Mucosa of descending colon (tissue), 3 donors: ENCODE measurements at regions not wholly inside any gene's neighbourhood (a gene's known extent, or its start where the extent isn't known, plus 50 kb on each side); places are given as distances from the start of the nearest gene placed in this dataset.
"Not testable (repeated sequence)": the region's sequence is repeated elsewhere in the genome, so short reads cannot be mapped to it uniquely, and the experiment has no call there.

Source experiments
- ATAC-seq: fragments of 200-7000 bp; cut with Tn5 transposase; one replicate; pipeline ENCODE4 v1.9.1; 2020; ENCODE audit warnings: mild to moderate bottlenecking, moderate library complexity
- DNase-seq, 3 donors: peaks; one replicate each; pipeline ENCODE4 v3.0.0-alpha.2; 2020
- H3K36me3 ChIP-seq: fragments of 200-600 bp; one replicate; pipeline ENCODE4 v1.8.0; 2021; ENCODE audit warnings: low read depth, mild to moderate bottlenecking
- H3K4me1 ChIP-seq: fragments of 200-600 bp; one replicate; pipeline ENCODE4 v1.8.0; 2021; ENCODE audit warnings: low read depth, mild to moderate bottlenecking
- H3K4me3 ChIP-seq: fragments of 200-600 bp; one replicate; pipeline ENCODE4 v1.8.0; 2021; ENCODE audit warnings: mild to moderate bottlenecking
- H3K9me3 ChIP-seq: fragments of 200-600 bp; one replicate; pipeline ENCODE4 v1.8.0; 2021; ENCODE audit warnings: mild to moderate bottlenecking
- intact Hi-C, 2 donors: fragments of 100-400 bp; cut with DNase I in 1 of 2; cut with micrococcal nuclease in 1 of 2; formaldehyde crosslinking; loops; one replicate each; pipeline versions ENCODE4 v1.11.0 to v1.11.1; 2022; cut with DNase I, micrococcal nuclease
- donor health status: DM: no; HTN: no; CAD: no; lungs with moderate emphysema.
- donor health status: DM: no; HTN: no; CAD: no.
- donor health status: DM: no; HTN: yes; CAD: no.

GRCh38 chr22:38375784-38376183, 58.6 kb upstream of the CSNK1E start:
- H3K36me3 ChIP-seq, H3K4me3 ChIP-seq, ATAC-seq, DNase-seq, intact Hi-C loops, H3K4me1 ChIP-seq, H3K9me3 ChIP-seq: not testable (repeated sequence)

DNA sequence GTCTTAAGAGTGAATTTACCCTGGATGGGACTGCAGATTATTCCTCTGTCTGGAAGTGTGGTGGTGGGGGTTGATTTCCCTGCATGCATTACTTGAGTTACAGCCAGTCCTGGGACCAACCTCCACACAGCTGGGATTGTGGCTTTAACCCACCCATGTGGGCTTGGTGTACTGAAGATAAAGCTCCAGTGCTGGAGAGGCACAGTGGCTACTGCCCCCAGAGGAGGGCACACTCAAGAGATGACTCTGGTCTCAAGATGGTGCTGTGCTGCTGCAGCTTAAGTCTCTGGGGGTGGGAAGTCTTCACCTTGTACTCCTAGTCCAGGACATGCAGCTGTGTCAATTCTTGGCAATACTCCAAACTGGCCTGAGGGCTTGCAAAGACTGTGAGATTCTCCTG, 57.8 kb upstream of the CSNK1E start:
- ATAC-seq, intact Hi-C loops: not testable (repeated sequence)

GRCh38 chr22:38374433-38374831, 57.2 kb upstream of the CSNK1E start:
- H3K4me1 ChIP-seq, H3K4me3 ChIP-seq, H3K36me3 ChIP-seq, ATAC-seq, DNase-seq, H3K9me3 ChIP-seq, intact Hi-C loops: not testable (repeated sequence)

More for the DNA sequence above, 57.8 kb upstream of the CSNK1E start:
- H3K4me3 ChIP-seq, H3K36me3 ChIP-seq, DNase-seq, H3K9me3 ChIP-seq, H3K4me1 ChIP-seq: not testable (repeated sequence)

DNA sequence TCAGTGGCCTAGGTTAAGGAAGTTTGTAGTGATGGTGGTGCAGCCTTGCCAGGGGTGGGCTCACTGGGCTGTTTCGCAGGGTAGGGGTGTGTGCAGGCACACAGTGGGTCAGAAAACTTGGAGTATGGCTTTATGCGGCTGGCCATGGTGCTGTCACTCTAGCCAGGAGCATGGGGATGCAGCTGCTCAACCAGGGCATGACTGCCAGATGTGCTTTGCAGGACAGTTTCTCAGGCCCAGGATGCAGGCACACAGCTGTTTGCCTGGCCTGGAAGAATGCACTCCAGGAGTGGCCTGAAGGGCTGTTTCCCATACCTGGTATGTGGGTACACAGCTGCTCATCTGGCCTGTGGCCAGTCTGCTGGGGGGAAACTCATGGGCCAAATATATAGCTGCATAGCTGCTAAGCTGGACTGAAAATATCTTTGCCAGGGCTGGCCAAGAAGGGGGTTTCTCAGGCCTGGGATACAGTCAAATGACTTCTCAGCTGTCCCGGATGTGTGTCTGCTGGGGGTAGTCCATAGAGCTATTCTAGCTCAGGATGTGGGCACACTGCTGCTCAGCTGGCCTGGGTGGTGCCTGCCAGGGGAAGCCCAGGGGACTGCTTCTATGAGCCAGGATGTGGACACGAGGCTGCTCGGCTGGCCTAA, 56.7 kb upstream of the CSNK1E start:
- DNase-seq, result peak in 1 of 3 donors; percentile 28
- ATAC-seq, intact Hi-C loops, H3K4me1 ChIP-seq, H3K36me3 ChIP-seq, H3K9me3 ChIP-seq, H3K4me3 ChIP-seq: not testable (repeated sequence)

GRCh38 chr22:38372665-38373064, 55.4 kb upstream of the CSNK1E start:
- H3K36me3 ChIP-seq, H3K9me3 ChIP-seq, H3K4me1 ChIP-seq, ATAC-seq, H3K4me3 ChIP-seq, DNase-seq, intact Hi-C loops: not testable (repeated sequence)

GRCh38 chr22:38370490-38370889, 53.3 kb upstream of the CSNK1E start:
- H3K4me1 ChIP-seq, intact Hi-C loops, H3K9me3 ChIP-seq: not testable (repeated sequence)

GRCh38 chr22:38369132-38369531, 51.9 kb upstream of the CSNK1E start:
- intact Hi-C loops, H3K4me3 ChIP-seq, H3K4me1 ChIP-seq, H3K9me3 ChIP-seq, DNase-seq, H3K36me3 ChIP-seq: not testable (repeated sequence)
- peak; percentile 40 for ATAC-seq

More at GRCh38 chr22:38370490-38370889, 53.3 kb upstream of the CSNK1E start:
- not testable (repeated sequence) for ATAC-seq, H3K4me3 ChIP-seq, DNase-seq, H3K36me3 ChIP-seq
